ENCODE measurements at regions not wholly inside any gene's neighbourhood (a gene's known extent, or its start where the extent isn't known, plus 50 kb on each side); places are given as distances from the start of the nearest gene placed in this dataset.
"Not testable (repeated sequence)": the region's sequence is repeated elsewhere in the genome, so short reads cannot be mapped to it uniquely, and the experiment has no call there.

GRCh38 chr2:125243074-125243473 lies 1218.0 kb downstream of the CNTNAP5 start:
- no peak for DNase-seq (ENCODE audit: low read depth)
- no peak overlapping the region for H3K4me3 ChIP-seq (ENCODE audit: low read length)
- TF ChIP-seq, protein P1, sequence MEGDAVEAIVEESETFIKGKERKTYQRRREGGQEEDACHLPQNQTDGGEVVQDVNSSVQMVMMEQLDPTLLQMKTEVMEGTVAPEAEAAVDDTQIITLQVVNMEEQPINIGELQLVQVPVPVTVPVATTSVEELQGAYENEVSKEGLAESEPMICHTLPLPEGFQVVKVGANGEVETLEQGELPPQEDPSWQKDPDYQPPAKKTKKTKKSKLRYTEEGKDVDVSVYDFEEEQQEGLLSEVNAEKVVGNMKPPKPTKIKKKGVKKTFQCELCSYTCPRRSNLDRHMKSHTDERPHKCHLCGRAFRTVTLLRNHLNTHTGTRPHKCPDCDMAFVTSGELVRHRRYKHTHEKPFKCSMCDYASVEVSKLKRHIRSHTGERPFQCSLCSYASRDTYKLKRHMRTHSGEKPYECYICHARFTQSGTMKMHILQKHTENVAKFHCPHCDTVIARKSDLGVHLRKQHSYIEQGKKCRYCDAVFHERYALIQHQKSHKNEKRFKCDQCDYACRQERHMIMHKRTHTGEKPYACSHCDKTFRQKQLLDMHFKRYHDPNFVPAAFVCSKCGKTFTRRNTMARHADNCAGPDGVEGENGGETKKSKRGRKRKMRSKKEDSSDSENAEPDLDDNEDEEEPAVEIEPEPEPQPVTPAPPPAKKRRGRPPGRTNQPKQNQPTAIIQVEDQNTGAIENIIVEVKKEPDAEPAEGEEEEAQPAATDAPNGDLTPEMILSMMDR (conservative IDR thresholded peaks at IDR 0.05; ENCODE audit: low read depth, low read length), result no peak

- H3K4me3 ChIP-seq (ENCODE audit: low read length), result no peak overlapping the region
- TF ChIP-seq, protein P1 (conservative IDR thresholded peaks at IDR 0.05; ENCODE audit: low read depth, low read length), result no peak
- DNase-seq (ENCODE audit: low read depth), result no peak
Observed at GRCh38 chr2:125254010-125254409, 1228.9 kb downstream of the CNTNAP5 start.

DNA sequence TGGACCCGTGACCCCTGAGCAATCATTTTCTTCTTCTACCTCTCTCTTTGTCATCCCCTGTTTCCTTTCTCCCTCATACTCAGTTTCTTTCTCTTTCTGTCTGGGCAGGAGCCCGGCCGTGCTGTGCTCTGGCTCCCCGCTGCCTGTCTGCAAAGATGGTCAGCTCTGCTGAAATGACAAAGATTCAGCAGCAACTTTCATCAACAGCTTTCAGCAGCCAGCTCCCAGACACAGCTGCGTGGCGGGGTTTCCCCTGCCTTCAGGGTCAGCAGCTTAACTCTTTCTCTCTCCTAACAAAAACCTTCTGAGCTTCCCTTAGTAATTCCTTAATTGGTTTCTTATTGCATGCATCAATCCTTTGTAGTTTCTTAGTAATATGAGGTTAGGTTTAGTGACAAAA lies 1234.4 kb downstream of the CNTNAP5 start:
- TF ChIP-seq, protein P1 (conservative IDR thresholded peaks at IDR 0.05; ENCODE audit: low read depth, low read length), result no peak
- H3K4me3 ChIP-seq (ENCODE audit: low read length), result no peak overlapping the region
- no peak for DNase-seq (ENCODE audit: low read depth)

DNA sequence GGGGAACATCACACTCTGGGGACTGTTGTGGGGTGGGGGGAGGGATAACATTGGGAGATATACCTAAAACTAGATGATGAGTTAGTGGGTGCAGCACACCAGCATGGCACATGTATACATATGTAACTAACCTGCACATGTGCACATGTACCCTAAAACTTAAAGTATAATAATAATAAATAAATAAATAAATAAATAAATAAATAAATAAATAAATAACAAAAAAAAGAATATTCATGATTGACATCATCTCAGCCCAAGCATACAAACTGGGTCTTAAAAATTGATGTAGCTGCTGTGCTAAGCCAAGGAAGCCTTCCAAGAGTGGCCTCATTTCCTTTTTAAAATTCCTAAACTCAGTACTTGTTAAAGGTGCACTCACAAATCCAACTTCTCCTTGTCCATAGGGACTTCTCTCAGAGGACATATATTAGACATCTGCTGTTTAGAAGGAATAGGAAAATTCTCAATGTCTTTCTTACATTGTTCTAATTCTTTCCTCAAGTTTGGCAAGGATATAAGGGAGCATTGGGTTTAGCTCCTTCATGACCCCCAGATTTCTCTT lies 1235.4 kb downstream of the CNTNAP5 start:
- H3K4me3 ChIP-seq (ENCODE audit: low read length); DNase-seq (ENCODE audit: low read depth): not testable (repeated sequence)

DNA sequence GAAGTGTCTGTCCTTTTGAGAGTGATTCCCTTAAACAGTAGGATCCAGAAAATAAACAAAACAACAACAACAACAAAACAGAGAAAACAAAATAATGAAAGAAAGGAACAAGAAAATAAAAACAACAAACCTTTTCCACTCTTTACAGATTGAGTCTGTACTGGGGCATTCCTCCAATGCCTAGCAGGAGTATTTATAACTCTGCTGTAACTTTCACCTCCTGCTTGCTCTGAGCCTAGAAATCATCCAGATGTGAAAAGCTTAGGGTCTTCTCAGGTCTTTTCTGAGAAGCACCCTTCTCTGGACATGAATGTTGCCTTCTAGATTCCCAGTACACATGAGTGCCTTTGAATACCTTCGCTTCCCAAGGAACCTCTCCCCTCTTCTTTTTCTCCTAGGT lies 1239.4 kb downstream of the CNTNAP5 start:
- no peak for DNase-seq (ENCODE audit: low read depth)
- H3K4me3 ChIP-seq (ENCODE audit: low read length), result no peak overlapping the region
- TF ChIP-seq, protein P1 (conservative IDR thresholded peaks at IDR 0.05; ENCODE audit: low read depth, low read length), result no peak

DNA sequence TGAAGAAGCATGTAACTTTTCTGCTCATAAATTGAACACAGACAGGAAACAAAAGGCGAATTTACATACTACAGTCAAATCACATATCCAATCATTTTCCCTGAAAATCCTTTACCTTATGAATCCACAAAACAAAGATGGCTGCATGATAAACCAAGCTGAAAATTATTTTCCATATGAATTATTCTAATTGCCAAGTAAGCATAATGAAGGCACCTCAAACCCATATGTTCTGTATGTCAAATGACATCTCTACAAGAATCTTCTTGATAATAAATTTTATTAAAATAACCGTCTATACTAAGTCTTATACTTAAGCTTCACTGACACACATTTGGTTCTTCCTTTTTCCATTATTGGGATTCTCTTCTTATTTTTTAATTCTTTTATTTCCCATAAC lies 1242.6 kb downstream of the CNTNAP5 start:
- TF ChIP-seq, protein P1 (conservative IDR thresholded peaks at IDR 0.05; ENCODE audit: low read depth, low read length), result no peak
- H3K4me3 ChIP-seq (ENCODE audit: low read length), result no peak overlapping the region
- DNase-seq (ENCODE audit: low read depth), result no peak

- TF ChIP-seq, protein P1 (conservative IDR thresholded peaks at IDR 0.05; ENCODE audit: low read depth, low read length), result no peak
- DNase-seq (ENCODE audit: low read depth), result no peak
- no peak overlapping the region for H3K4me3 ChIP-seq (ENCODE audit: low read length)
Observed at GRCh38 chr2:125272651-125273050, 1247.6 kb downstream of the CNTNAP5 start.

DNA sequence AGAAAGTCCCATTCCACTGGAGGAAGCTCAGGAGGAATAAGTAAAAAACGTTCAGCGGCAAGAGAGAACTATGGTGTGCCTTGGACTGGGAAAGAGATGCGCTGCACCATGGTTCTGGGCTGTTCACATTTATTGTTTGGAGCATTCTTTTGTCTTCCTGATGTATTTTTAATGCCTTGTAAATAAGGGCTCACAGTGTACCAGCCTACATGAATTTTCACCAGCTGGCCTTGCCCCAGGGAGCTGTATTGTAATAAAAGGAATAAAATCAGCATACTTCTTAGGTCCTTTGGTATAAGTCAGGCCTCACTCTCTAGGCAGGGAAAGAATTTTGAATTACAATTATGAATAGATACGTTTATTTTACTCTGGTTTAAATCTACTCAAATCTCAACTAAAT lies 1249.6 kb downstream of the CNTNAP5 start:
- no peak for DNase-seq (ENCODE audit: low read depth)
- TF ChIP-seq, protein P1 (conservative IDR thresholded peaks at IDR 0.05; ENCODE audit: low read depth, low read length), result no peak
- H3K4me3 ChIP-seq (ENCODE audit: low read length), result no peak overlapping the region
